GM12891 (cell line): ENCODE measurements at regions not wholly inside any gene's neighbourhood (a gene's known extent, or its start where the extent isn't known, plus 50 kb on each side); places are given as distances from the start of the nearest gene placed in this dataset.

Experiments
- PAX5 ChIP-seq: IDR thresholded peaks from 2 replicates; pipeline ENCODE4 v1.6.1; 2011; ENCODE audit warnings: low read length, moderate library complexity, mild to moderate bottlenecking; ENCODE audit not compliant: insufficient read depth, severe bottlenecking
- POLR2A ChIP-seq: IDR thresholded peaks from 2 replicates; pipeline ENCODE4 v1.6.1; 2011; ENCODE audit warnings: low read depth, low read length, control low read depth
- POLR2AphosphoS5 ChIP-seq: IDR thresholded peaks from 2 replicates; pipeline ENCODE4 v1.6.1; 2011; ENCODE audit warnings: low read depth, low read length, control low read depth
- SPI1 ChIP-seq: IDR thresholded peaks from 2 replicates; pipeline ENCODE4 v1.6.1; 2011; ENCODE audit warnings: low read depth, low read length, control low read depth
- TAF1 ChIP-seq: IDR thresholded peaks from 2 replicates; pipeline ENCODE4 v1.6.1; 2011; ENCODE audit warnings: low read depth, low read length, control low read depth

- TF ChIP-seq POLR2A (no peak), TAF1 (no peak), POLR2AphosphoS5 (no peak), SPI1 (no peak), PAX5 (no peak)
Measured at GRCh38 chr2:238696331-238696730, 151.6 kb upstream of the TWIST2 start.
